ENCODE measurements at regions not wholly inside any gene's neighbourhood (a gene's known extent, or its start where the extent isn't known, plus 50 kb on each side); places are given as distances from the start of the nearest gene placed in this dataset.

DNA sequence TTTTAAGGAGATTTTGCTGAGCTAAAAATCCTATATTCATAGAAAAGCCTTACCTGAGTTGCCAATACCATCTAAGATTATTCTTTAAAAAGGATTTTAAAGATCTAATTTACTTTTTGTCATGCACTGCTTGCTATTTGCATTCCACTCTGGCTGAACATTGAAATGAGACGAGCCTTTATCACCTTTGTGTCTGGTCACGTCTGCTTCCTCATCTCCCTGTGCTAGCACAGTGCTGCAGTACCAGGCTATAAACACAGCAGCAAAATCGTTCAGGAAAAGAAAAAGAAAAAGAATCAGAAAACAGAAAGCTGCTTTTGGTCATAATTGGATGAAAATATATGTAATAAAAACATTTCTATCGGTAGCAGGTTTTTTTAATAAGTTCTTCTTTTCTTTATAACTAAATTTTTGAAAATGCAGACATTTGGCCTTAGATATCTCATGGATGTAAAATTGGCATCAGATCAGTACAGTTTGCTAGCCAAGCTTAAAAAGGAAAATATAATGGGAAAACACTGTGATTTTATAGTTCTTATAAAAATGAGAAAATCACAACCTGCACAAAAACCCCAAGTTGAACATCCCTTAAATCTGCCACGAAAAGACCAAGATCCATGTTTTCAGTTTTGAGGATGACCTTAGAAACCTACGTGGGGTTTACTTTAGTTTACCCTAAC is 735.7 kb upstream of the CXADR start:
- DNase-seq (ENCODE audit: low spot score in 2 of 2, unreplicated experiment in 2 of 2): no peak
- no peaks in the 10 kb centered on the region for H3K36me3 Mint-ChIP-seq
- H3K4me3 Mint-ChIP-seq: no peak overlapping the region
- peaks cover 3% of the 10 kb centered on the region for H3K9me3 Mint-ChIP-seq
- H3K27ac Mint-ChIP-seq: no peak overlapping the region
- H3K27me3 Mint-ChIP-seq (ENCODE audit: low read depth): no peaks in the 10 kb centered on the region
- H3K4me1 Mint-ChIP-seq: peaks cover 29% of the 10 kb centered on the region
- TF ChIP-seq, protein P1, sequence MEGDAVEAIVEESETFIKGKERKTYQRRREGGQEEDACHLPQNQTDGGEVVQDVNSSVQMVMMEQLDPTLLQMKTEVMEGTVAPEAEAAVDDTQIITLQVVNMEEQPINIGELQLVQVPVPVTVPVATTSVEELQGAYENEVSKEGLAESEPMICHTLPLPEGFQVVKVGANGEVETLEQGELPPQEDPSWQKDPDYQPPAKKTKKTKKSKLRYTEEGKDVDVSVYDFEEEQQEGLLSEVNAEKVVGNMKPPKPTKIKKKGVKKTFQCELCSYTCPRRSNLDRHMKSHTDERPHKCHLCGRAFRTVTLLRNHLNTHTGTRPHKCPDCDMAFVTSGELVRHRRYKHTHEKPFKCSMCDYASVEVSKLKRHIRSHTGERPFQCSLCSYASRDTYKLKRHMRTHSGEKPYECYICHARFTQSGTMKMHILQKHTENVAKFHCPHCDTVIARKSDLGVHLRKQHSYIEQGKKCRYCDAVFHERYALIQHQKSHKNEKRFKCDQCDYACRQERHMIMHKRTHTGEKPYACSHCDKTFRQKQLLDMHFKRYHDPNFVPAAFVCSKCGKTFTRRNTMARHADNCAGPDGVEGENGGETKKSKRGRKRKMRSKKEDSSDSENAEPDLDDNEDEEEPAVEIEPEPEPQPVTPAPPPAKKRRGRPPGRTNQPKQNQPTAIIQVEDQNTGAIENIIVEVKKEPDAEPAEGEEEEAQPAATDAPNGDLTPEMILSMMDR (IDR thresholded peaks at IDR 0.05; ENCODE audit: unreplicated experiment): no peak

DNA sequence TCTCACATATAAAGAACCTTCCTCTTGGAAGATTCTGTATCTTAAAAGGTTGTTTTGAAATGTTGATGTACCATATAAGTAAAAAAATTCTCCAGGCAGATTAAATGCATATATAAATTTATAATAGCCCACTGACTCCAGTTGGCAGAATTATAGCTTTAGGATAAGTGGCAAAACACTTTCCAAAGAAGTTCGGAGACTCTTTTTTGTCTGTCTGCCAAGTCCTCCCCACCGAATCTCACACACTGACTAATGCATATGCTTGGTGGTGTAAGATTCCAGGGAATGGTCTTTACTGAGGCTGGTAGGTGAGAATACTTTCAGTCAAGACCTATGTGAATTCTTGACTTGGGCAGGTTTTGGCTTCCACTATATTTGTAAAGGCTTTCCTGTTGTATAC is 724.3 kb upstream of the CXADR start:
- H3K4me3 Mint-ChIP-seq: no peak overlapping the region
- H3K4me1 Mint-ChIP-seq: peaks cover 7% of the 10 kb centered on the region
- peaks cover 5% of the 10 kb centered on the region for H3K36me3 Mint-ChIP-seq
- DNase-seq (ENCODE audit: low spot score in 2 of 2, unreplicated experiment in 2 of 2): no peak
- H3K27ac Mint-ChIP-seq: no peak overlapping the region
- no peaks in the 10 kb centered on the region for H3K27me3 Mint-ChIP-seq (ENCODE audit: low read depth)
- H3K9me3 Mint-ChIP-seq: peaks cover 18% of the 10 kb centered on the region
- TF ChIP-seq, protein P1 (IDR thresholded peaks at IDR 0.05; ENCODE audit: unreplicated experiment): no peak

DNA sequence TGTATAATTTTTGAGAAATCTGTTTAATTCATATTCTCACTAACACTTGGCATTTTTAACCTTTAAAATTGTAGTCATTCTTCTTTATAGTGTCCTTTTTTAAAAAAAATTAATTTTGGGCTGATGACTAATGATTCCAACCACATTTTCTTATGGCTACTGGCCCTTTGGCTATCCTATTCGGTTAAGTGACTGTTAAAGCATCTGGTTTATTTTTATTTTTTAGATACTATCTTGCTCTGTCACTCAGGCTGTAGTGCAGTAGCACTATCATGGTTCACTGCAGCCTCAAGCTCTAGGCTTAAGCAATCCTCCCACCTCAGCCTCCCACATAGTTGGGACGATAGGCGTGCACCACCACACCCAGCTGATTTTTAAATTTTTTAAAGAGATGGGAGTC is 723.2 kb upstream of the CXADR start:
- no peaks in the 10 kb centered on the region for H3K27me3 Mint-ChIP-seq (ENCODE audit: low read depth)
- peaks cover 9% of the 10 kb centered on the region for H3K9me3 Mint-ChIP-seq
- no peak overlapping the region for H3K27ac Mint-ChIP-seq
- peaks cover 3% of the 10 kb centered on the region for H3K36me3 Mint-ChIP-seq
- TF ChIP-seq, protein P1 (IDR thresholded peaks at IDR 0.05; ENCODE audit: unreplicated experiment): no peak
- no peak for DNase-seq (ENCODE audit: low spot score in 2 of 2, unreplicated experiment in 2 of 2)
- H3K4me3 Mint-ChIP-seq: no peak overlapping the region
- peaks cover 9% of the 10 kb centered on the region for H3K4me1 Mint-ChIP-seq

DNA sequence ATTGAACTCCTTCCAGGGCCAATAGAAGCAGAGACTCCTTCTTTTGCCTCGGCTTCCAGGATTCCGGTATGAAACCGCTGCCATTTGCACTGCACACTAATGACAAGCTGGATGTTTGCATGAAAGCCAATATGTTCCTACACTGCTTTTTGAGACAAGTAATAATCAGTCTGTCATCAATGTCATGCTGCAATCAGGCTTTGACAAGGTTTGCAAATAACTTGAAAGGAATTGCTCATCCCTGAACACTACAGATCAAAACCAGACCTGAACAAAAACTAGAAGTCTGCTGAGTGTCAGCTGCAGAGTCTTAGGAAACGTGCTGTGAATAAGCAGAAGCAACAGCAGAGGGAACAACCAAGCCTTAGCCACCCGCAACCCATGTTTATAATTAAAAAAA is 720.7 kb upstream of the CXADR start:
- no peak for DNase-seq (ENCODE audit: low spot score in 2 of 2, unreplicated experiment in 2 of 2)
- Mint-ChIP-seq H3K36me3 (no peaks in the 10 kb centered on the region), H3K4me1 (peaks cover 12% of the 10 kb centered on the region), H3K27me3 (ENCODE audit: low read depth) (no peaks in the 10 kb centered on the region), H3K9me3 (no peaks in the 10 kb centered on the region), H3K27ac (no peak overlapping the region), H3K4me3 (no peak overlapping the region)
- TF ChIP-seq, protein P1 (IDR thresholded peaks at IDR 0.05; ENCODE audit: unreplicated experiment): no peak

DNA sequence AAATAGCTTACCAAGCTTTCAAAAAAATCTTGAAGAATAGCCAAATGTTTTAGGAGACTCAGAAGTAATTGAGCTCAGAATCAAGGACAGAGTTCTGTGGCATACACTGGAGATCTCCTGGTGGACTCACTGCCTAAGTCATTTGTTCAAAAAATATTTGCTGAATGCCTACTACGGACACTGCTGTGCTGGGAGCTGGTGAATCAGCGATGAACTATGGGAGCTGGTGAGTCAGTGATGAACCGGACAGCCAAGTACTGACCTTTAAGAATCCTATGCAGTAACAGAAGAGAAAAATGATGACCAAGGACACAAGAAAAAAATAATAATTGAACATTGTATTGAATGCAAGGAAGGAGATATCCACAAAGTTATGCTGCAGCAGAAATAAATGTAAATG is 717.9 kb upstream of the CXADR start:
- no peak overlapping the region for H3K4me3 Mint-ChIP-seq
- peaks cover 16% of the 10 kb centered on the region for H3K4me1 Mint-ChIP-seq

More for the DNA sequence above, 717.9 kb upstream of the CXADR start:
- H3K9me3 Mint-ChIP-seq: peaks cover 4% of the 10 kb centered on the region
- no peak overlapping the region for H3K27ac Mint-ChIP-seq
- H3K36me3 Mint-ChIP-seq: no peaks in the 10 kb centered on the region
- TF ChIP-seq, protein P1 (IDR thresholded peaks at IDR 0.05; ENCODE audit: unreplicated experiment): no peak
- no peaks in the 10 kb centered on the region for H3K27me3 Mint-ChIP-seq (ENCODE audit: low read depth)
- no peak for DNase-seq (ENCODE audit: low spot score in 2 of 2, unreplicated experiment in 2 of 2)

All from mesothelial cell of epicardium (in vitro differentiated cells).